PFSK-1 (cell line): ENCODE measurements at regions not wholly inside any gene's neighbourhood (a gene's known extent, or its start where the extent isn't known, plus 50 kb on each side); places are given as distances from the start of the nearest gene placed in this dataset.

Experiments used
- FOXP2 ChIP-seq: optimal IDR thresholded peaks from 2 replicates; pipeline ENCODE3; 2011; ENCODE audit warnings: borderline replicate concordance, control low read depth, inconsistent platforms; ENCODE audit not compliant: insufficient read depth; ENCODE audit errors: extremely low read length, extremely low read depth
- POLR2AphosphoS5 ChIP-seq: IDR thresholded peaks from 2 replicates; pipeline ENCODE4 v1.6.1; 2012; ENCODE audit warnings: low read depth, mild to moderate bottlenecking, control low read depth, low read length, moderate library complexity
- REST ChIP-seq, 2 experiments: IDR thresholded peaks; 2 replicates each; pipeline versions ENCODE4 v1.6.1 to v1.8.0; 2011 to 2012; ENCODE audit warnings: low read depth in 2 of 2, low read length in 2 of 2, control low read depth in 1 of 2, inconsistent platforms in 1 of 2, mild to moderate bottlenecking in 1 of 2, moderate library complexity in 1 of 2; ENCODE audit not compliant: insufficient read depth in 1 of 2
- SIN3A ChIP-seq: IDR thresholded peaks from 2 replicates; pipeline ENCODE4 v1.6.1; 2012; ENCODE audit warnings: mild to moderate bottlenecking, low read length, moderate library complexity, borderline replicate concordance; ENCODE audit not compliant: insufficient read depth
- TAF1 ChIP-seq: IDR thresholded peaks from 2 replicates; pipeline ENCODE4 v1.6.1; 2012; ENCODE audit warnings: low read length, control low read depth, borderline replicate concordance; ENCODE audit not compliant: insufficient read depth

- TF ChIP-seq SIN3A (no peak), REST (IDR thresholded peaks at IDR 0.05; ENCODE audit: insufficient read depth in 1 of 2, low read depth in 2 of 2, low read length in 2 of 2) (no peak), POLR2AphosphoS5 (no peak), TAF1 (no peak), FOXP2 (no peak)
Measured at GRCh38 chr7:113230691-113231090, 112.3 kb upstream of the SMIM30 start.
